GM10248 (cell line): ENCODE measurements at regions not wholly inside any gene's neighbourhood (a gene's known extent, or its start where the extent isn't known, plus 50 kb on each side); places are given as distances from the start of the nearest gene placed in this dataset.

Experiments
- CTCF ChIA-PET: fragments of 300-600 bp; sonication (Branson Sonifier 250); formaldehyde crosslinking; extraction: SDS; loops from one replicate; lab custom pipeline; 2021; ENCODE audit warnings: antibody characterized with exemption; lab: Yijun Ruan, JAX
- POLR2A ChIA-PET: fragments of 350-650 bp; sonication (Branson Sonifier 250); formaldehyde crosslinking; extraction: SDS; loops from one replicate; lab custom pipeline; 2020; ENCODE audit warnings: antibody characterized with exemption; lab: Yijun Ruan, JAX
- DNase-seq: peaks from one replicate; pipeline ENCODE4 v3.0.0; 2012; ENCODE audit errors: extremely low spot score
- TF ChIP-seq, protein P1 (sequence below): IDR thresholded peaks from 2 replicates; pipeline ENCODE4 v1.5.1; 2012; ENCODE audit warnings: mild to moderate bottlenecking, low read depth; ENCODE audit errors: extremely low read depth, missing control alignments, control extremely low read depth

DNA sequence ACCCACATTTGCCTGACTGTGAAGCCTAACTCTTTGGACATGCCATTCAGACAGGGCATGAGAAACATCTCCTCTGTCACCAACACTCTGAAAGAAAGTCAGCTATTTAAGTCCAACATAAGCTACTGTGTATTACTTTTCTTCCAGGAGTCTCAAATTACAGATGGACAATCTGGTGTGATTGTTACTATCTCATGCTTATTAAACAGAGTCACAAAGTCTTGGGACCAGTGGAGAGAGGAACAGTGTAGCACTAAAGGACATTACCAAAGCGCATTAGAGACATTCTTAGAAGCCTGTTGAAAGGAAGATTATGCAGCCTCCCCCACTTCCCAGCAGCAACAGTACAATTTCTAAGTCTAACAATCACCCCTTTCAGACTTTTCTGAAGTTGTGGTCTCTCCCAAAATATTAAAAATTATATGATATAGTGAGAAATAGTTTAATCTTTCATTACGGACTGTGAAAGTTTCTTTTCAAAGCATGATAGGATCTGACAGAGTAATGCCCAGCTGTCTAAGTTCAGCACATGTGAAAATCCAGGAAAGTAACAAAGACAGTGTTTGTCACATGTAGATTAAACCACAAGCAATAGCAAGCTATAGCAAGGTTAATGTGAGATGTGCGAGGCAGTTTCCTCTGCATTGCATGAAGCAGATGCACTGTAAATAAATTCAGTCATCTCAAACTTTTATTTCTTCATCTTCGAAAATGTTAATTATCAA lies 280.9 kb upstream of the FZD8 start:
- CTCF ChIA-PET = no interaction called here
- no peak for DNase-seq
- POLR2A ChIA-PET = no interaction called here
- TF ChIP-seq, protein P1, sequence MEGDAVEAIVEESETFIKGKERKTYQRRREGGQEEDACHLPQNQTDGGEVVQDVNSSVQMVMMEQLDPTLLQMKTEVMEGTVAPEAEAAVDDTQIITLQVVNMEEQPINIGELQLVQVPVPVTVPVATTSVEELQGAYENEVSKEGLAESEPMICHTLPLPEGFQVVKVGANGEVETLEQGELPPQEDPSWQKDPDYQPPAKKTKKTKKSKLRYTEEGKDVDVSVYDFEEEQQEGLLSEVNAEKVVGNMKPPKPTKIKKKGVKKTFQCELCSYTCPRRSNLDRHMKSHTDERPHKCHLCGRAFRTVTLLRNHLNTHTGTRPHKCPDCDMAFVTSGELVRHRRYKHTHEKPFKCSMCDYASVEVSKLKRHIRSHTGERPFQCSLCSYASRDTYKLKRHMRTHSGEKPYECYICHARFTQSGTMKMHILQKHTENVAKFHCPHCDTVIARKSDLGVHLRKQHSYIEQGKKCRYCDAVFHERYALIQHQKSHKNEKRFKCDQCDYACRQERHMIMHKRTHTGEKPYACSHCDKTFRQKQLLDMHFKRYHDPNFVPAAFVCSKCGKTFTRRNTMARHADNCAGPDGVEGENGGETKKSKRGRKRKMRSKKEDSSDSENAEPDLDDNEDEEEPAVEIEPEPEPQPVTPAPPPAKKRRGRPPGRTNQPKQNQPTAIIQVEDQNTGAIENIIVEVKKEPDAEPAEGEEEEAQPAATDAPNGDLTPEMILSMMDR = no peak

DNA sequence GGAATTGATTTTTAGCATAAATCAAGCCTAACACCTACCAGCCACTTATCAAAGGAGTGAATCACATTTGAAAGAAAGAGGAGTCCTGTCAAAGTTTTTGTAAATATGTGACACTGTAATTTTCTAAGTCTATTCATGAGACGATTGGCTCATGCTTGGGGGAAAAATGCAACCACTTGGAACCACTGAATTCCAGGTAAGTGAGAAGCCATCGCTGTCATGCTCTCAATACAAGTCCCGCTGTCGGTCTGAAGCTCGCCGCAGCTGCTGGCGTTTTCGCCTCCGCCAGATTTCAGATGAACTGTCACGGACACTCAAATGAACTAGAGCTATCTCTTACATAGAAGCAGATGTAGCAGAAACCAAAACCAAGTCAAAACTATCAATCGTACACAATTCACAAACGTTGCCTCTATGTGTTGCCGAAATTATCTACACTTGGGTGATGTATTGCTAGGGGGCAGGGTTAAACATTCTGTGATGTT lies 279.8 kb upstream of the FZD8 start:
- TF ChIP-seq, protein P1 = no peak
- ChIA-PET POLR2A (no interaction called here), CTCF (no interaction called here)
- no peak for DNase-seq

GRCh38 chr10:35916791-35917190 lies 274.7 kb upstream of the FZD8 start:
- POLR2A ChIA-PET = no interaction called here
- no peak for DNase-seq
- TF ChIP-seq, protein P1 = no peak
- CTCF ChIA-PET = no interaction called here

DNA sequence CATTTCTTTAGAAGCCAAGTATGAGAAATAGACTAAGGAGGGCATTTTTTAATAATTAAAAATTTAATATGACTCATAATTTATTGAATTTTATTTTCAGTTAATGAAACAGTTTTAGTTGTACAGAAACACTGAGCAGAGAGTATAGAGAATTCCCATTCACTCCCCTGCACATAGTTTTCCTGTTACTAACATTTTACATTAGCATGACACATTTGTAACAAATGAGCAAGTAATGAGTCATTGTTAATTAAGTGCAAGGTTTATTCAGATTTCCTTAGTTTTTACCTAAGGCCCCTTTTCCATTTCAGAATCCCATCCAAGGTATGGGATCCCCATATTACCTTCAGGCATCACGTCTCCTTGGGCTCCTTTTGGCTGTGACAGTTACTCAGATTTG lies 271.5 kb upstream of the FZD8 start:
- no peak for DNase-seq
- ChIA-PET POLR2A (no interaction called here), CTCF (no interaction called here)
- TF ChIP-seq, protein P1 = no peak

- DNase-seq = no peak
- POLR2A ChIA-PET = no interaction called here
- CTCF ChIA-PET = no interaction called here
- TF ChIP-seq, protein P1 = no peak
These were observed 270.8 kb upstream of the FZD8 start for GRCh38 chr10:35912615-35913569.

DNA sequence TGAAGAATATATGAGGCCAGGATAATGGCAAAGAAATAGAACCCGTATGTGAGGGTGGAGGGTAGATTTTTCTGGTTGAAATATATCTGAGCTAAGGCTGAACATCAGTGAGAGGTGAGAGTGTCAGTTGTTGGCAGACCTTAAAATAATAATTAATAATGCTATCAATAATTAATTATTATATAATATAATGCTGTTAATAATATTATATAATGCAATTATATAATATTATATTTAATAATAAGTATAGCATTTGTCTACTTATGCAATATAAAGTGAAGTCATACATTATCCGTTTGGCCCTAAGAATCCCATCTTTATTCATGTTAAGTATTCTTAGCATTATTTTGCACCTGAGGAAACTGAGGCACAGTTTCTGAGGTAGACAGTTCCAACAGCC lies 269.9 kb upstream of the FZD8 start:
- ChIA-PET POLR2A (no interaction called here), CTCF (no interaction called here)
- TF ChIP-seq, protein P1 = no peak
- no peak for DNase-seq
